Smooth muscle cell (in vitro differentiated cells): ENCODE measurements at regions not wholly inside any gene's neighbourhood (a gene's known extent, or its start where the extent isn't known, plus 50 kb on each side); places are given as distances from the start of the nearest gene placed in this dataset.

Experiments
- DNase-seq: peaks from one replicate; lab custom pipeline; 2025; ENCODE audit not compliant: unreplicated experiment; lab: John Stamatoyannopoulos, UW
- H2AFZ ChIP-seq: fragments of 200-600 bp; sonication (generic); 2 replicates; pipeline ENCODE4 v1.6.0; 2016; ENCODE audit warnings: antibody characterized with exemption, low read depth, mild to moderate bottlenecking
- H3F3A ChIP-seq: fragments of 200-600 bp; sonication (generic); 2 replicates; pipeline ENCODE4 v1.6.0; 2017; ENCODE audit warnings: antibody characterized with exemption, low read depth
- H3K27ac ChIP-seq: fragments of 200-600 bp; sonication (generic); 2 replicates; pipeline ENCODE4 v1.5.1; 2016; ENCODE audit warnings: low read depth, mild to moderate bottlenecking
- H3K27me3 ChIP-seq: fragments of 200-600 bp; sonication (generic); 2 replicates; pipeline ENCODE4 v1.6.1; 2016; ENCODE audit warnings: low read depth, mild to moderate bottlenecking
- H3K36me3 ChIP-seq: fragments of 200-600 bp; sonication (generic); 2 replicates; pipeline ENCODE4 v1.5.1; 2016; ENCODE audit warnings: low read depth
- H3K4me1 ChIP-seq: fragments of 200-600 bp; sonication (generic); 2 replicates; pipeline ENCODE4 v1.5.1; 2016; ENCODE audit warnings: low read depth
- H3K4me2 ChIP-seq: fragments of 200-600 bp; sonication (generic); 2 replicates; pipeline ENCODE4 v1.6.0; 2016; ENCODE audit warnings: mild to moderate bottlenecking
- H3K4me3 ChIP-seq: fragments of 200-600 bp; sonication (generic); 2 replicates; pipeline ENCODE4 v1.5.1; 2016; ENCODE audit warnings: mild to moderate bottlenecking
- H3K79me2 ChIP-seq: fragments of 200-600 bp; sonication (generic); 2 replicates; pipeline ENCODE4 v1.6.0; 2016; ENCODE audit warnings: low read depth, mild to moderate bottlenecking
- H3K9ac ChIP-seq: fragments of 200-600 bp; sonication (generic); 2 replicates; pipeline ENCODE4 v1.6.0; 2016; ENCODE audit warnings: low read depth
- H3K9me3 ChIP-seq: fragments of 200-600 bp; sonication (generic); replicated peaks from 2 replicates; pipeline ENCODE4 v1.5.1; 2016; ENCODE audit warnings: low read depth
- H4K20me1 ChIP-seq: fragments of 200-600 bp; sonication (generic); 2 replicates; pipeline ENCODE4 v1.6.0; 2016; ENCODE audit warnings: low read depth
- WGBS: methylation state at CpG from one replicate; pipeline ENCODE4 v1.1.7; 2016; ENCODE audit warnings: low lambda C conversion rate; 5-methylcytosine and 5-hydroxymethylcytosine counted together
- TF ChIP-seq, protein P1 (sequence below): fragments of 200-600 bp; sonication (generic); IDR thresholded peaks from 2 replicates; pipeline ENCODE4 v1.5.1; 2017; ENCODE audit warnings: borderline replicate concordance, mild to moderate bottlenecking, antibody characterized with exemption; ENCODE audit not compliant: insufficient read depth, poor library complexity, severe bottlenecking

DNA sequence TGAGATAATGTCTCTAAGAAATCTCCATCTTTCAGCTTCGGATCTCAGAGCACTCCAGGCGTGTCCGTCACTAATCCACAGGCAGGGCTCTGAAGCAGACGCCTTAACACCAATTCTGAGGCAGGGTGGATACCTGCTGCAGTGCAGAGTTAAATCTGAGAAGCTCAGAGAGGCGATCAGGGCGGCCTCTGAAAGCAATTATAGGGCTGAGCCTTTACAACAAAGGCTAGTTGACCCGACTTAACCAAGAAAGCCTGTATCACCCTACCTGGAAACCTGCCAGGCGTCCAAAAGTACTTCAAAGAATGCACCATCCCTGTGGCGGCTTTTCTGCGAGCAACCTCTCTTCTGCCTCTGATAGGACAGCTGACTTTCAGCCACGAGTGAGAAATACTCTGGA lies 134.8 kb upstream of the MSX2 start:
- 57% methylated on average over 11 of the region's 11 CpGs for WGBS
- Histone ChIP-seq H3K9me3 (no peaks in the 10 kb centered on the region), H4K20me1 (no peaks in the 10 kb centered on the region), H3K4me2 (no peak overlapping the region), H2AFZ (no peak overlapping the region), H3K4me1 (no peaks in the 10 kb centered on the region), H3F3A (no peaks in the 10 kb centered on the region), H3K36me3 (no peaks in the 10 kb centered on the region), H3K79me2 (no peaks in the 10 kb centered on the region), H3K4me3 (no peak overlapping the region), H3K27me3 (no peaks in the 10 kb centered on the region), H3K9ac (no peak overlapping the region), H3K27ac (no peak overlapping the region)
- DNase-seq, result no peak
- TF ChIP-seq, protein P1, sequence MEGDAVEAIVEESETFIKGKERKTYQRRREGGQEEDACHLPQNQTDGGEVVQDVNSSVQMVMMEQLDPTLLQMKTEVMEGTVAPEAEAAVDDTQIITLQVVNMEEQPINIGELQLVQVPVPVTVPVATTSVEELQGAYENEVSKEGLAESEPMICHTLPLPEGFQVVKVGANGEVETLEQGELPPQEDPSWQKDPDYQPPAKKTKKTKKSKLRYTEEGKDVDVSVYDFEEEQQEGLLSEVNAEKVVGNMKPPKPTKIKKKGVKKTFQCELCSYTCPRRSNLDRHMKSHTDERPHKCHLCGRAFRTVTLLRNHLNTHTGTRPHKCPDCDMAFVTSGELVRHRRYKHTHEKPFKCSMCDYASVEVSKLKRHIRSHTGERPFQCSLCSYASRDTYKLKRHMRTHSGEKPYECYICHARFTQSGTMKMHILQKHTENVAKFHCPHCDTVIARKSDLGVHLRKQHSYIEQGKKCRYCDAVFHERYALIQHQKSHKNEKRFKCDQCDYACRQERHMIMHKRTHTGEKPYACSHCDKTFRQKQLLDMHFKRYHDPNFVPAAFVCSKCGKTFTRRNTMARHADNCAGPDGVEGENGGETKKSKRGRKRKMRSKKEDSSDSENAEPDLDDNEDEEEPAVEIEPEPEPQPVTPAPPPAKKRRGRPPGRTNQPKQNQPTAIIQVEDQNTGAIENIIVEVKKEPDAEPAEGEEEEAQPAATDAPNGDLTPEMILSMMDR, result no peak

DNA sequence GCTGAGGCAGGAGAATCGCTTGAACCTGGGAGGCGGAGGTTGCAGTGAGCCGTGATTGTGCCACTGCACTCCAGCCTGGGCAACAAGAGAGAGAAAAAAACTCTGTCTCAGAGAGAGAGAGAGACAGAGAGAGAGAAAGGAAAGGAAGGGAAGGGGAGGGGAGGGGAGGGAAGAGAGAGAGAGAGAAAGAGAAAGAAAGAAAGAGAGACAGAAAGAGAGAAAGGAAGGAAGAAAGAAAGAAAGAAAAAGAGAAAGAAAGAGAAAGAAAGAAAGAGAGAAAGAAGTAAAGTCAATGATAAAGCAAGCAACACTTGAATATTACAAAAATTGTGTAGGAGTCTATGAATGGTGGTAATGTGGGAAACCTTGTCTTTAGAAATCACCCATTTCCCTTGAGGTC lies 133.6 kb upstream of the MSX2 start:
- Histone ChIP-seq H4K20me1 (no peaks in the 10 kb centered on the region), H3K27me3 (no peaks in the 10 kb centered on the region), H3K36me3 (no peaks in the 10 kb centered on the region), H3K9me3 (no peaks in the 10 kb centered on the region), H2AFZ (no peak overlapping the region), H3F3A (no peaks in the 10 kb centered on the region), H3K79me2 (no peaks in the 10 kb centered on the region), H3K4me1 (no peaks in the 10 kb centered on the region), H3K4me3 (no peak overlapping the region), H3K27ac (no peak overlapping the region), H3K4me2 (no peak overlapping the region), H3K9ac (no peak overlapping the region)
- TF ChIP-seq, protein P1, result no peak
- WGBS, result 67% methylated on average over 3 of the region's 3 CpGs
- no peak for DNase-seq

DNA sequence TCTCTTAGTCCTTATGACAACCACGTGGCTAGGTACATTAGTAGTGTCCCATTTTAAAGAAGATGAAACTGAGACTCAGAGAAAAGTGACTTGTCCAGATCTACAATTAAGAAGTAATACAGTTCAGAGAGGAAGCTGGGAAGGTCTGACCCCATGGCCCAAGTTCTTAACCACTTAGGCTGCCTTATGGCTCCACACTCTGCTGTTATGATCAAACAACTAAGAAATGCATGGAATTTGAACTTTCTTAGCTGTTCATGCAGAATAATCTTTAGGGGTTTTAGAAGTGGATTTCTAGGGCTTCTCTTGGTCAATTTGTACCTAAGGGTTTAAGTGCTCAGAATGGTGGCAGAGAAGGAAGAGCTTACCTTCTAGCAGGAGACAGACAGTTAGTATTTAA lies 128.0 kb upstream of the MSX2 start:
- no peak overlapping the region for H3K9ac ChIP-seq
- H3K4me3 ChIP-seq, result no peak overlapping the region
- H3K79me2 ChIP-seq, result no peaks in the 10 kb centered on the region
- no peaks in the 10 kb centered on the region for H3K27me3 ChIP-seq
- H3K4me2 ChIP-seq, result peak overlapping the region; percentile 18
- H2AFZ ChIP-seq, result no peak overlapping the region
- H3K27ac ChIP-seq, result no peak overlapping the region
- no peaks in the 10 kb centered on the region for H3K36me3 ChIP-seq
- peaks cover 3% of the 10 kb centered on the region for H3F3A ChIP-seq
- TF ChIP-seq, protein P1, result no peak
- H4K20me1 ChIP-seq, result no peaks in the 10 kb centered on the region
- WGBS, result 96% methylated on average over 1 of the region's 1 CpG
- H3K4me1 ChIP-seq, result no peaks in the 10 kb centered on the region
- no peak for DNase-seq
- no peaks in the 10 kb centered on the region for H3K9me3 ChIP-seq

DNA sequence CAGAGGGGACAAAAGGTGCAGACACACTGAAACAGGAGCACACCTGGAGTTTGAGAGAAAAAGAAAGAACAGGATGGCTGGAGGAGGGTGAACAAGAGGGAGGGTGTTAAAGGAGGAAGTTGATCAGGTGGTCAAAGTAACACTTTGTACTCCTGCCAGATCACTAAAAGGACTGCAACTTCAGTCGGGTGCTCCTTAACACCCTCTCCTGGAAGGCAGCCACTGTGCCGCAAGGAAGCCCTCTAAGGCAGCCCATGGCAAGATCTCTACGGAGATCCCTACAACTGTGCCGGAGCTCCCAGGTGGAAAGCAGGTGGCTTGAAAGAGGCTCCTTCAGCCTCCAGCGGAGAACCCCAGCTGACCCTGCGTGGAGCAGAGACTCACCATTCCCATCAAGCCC lies 124.4 kb upstream of the MSX2 start:
- Histone ChIP-seq H3K27ac (no peak overlapping the region), H3K4me3 (no peak overlapping the region), H3K9ac (no peak overlapping the region), H3K4me2 (no peak overlapping the region), H3K36me3 (no peaks in the 10 kb centered on the region), H3K27me3 (no peaks in the 10 kb centered on the region), H2AFZ (peak overlapping the region; percentile 17), H4K20me1 (no peaks in the 10 kb centered on the region), H3K4me1 (no peaks in the 10 kb centered on the region), H3K79me2 (no peaks in the 10 kb centered on the region), H3F3A (peaks cover 3% of the 10 kb centered on the region), H3K9me3 (no peaks in the 10 kb centered on the region)
- TF ChIP-seq, protein P1, result no peak
- DNase-seq, result no peak
- 43% methylated on average over 6 of the region's 6 CpGs for WGBS
